Effector memory CD8-positive, alpha-beta T cell (primary cell): ENCODE measurements at regions not wholly inside any gene's neighbourhood (a gene's known extent, or its start where the extent isn't known, plus 50 kb on each side); places are given as distances from the start of the nearest gene placed in this dataset.
"Not testable (repeated sequence)": the region's sequence is repeated elsewhere in the genome, so short reads cannot be mapped to it uniquely, and the experiment has no call there.

Experiments used
- ATAC-seq: fragments of 150-1000 bp; cut with Tn5 transposase; replicated peaks from 2 replicates; pipeline ENCODE4 v1.10.0; 2021; ENCODE audit warnings: mild to moderate bottlenecking, moderate library complexity
- DNase-seq, 3 experiments: peaks; one replicate each; pipeline ENCODE4 v3.0.0; 2021
- H3K27ac Mint-ChIP-seq, 2 donors: one replicate each; pipeline ENCODE4 v1.8.0; 2022; ENCODE audit warnings: mild to moderate bottlenecking in 2 of 2, mixed read lengths in 2 of 2, moderate library complexity in 2 of 2
- H3K27me3 Mint-ChIP-seq, 2 donors: one replicate each; pipeline ENCODE4 v1.8.0; 2022; ENCODE audit warnings: mixed read lengths in 2 of 2
- H3K36me3 Mint-ChIP-seq: one replicate; pipeline ENCODE4 v1.8.0; 2022; ENCODE audit warnings: mild to moderate bottlenecking, moderate library complexity, mixed read lengths; ENCODE audit not compliant: insufficient read depth
- H3K4me1 Mint-ChIP-seq, 2 donors: one replicate each; pipeline ENCODE4 v1.8.0; 2022; ENCODE audit warnings: low read depth in 2 of 2, mixed read lengths in 2 of 2
- H3K4me3 Mint-ChIP-seq, 2 donors: one replicate each; pipeline ENCODE4 v1.8.0; 2022; ENCODE audit warnings: mild to moderate bottlenecking in 2 of 2, mixed read lengths in 2 of 2, moderate library complexity in 2 of 2
- H3K9me3 Mint-ChIP-seq, 2 donors: one replicate each; pipeline ENCODE4 v1.8.0; 2022; ENCODE audit warnings: mixed read lengths in 2 of 2

DNA sequence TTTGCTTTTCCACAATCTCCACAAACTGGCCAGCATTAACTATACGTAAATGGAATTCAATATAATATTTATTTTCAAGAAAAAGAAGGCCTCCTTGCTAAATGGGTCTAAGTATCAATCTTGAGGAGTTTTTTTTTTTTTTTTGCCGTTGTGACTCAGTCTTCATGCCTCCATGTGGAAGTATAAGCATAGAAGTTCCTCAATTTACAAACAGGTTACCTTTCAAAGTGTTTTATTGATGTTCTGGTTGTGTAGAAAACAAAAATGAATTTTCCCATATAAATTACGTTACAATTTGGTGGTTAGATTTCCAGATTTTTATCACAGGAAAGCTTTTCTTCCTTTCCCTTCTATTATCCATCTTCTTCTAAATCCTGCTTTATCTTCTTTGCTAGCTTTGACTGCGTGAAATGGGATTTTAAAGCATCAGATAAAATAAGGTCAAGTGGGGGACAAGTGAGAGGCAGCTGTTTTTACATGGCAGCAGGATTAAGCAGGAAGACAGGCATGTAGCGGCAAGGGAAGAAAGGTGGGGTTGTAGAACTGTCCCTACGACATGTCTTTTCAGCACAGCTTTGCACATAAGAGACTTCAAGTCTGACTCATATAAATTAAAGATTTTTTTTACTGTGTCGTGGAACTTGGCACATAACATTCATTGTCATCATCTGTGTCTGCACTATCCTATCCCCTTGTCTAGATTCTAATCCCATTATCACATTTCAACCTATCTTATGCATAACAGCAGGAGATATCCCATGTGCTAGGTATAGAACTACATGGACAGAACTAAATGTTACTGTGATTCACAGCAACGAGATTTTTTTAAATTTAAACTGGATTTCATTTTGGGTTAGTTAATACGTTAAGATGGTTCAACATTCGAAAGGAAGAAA lies 135.3 kb upstream of the FAM3C start:
- Mint-ChIP-seq H3K4me1 (peaks cover 13 to 22% of the 10 kb centered on the region in 2 donors), H3K27me3 (no peaks in the 10 kb centered on the region), H3K9me3 (no peaks in the 10 kb centered on the region), H3K27ac (peak overlapping the region; percentile 71 to 79), H3K36me3 (peaks cover 2% of the 10 kb centered on the region), H3K4me3 (peak overlapping the region in 1 of 2 donors; percentile 37)
- DNase-seq (no peak), ATAC-seq (no peak)

DNA sequence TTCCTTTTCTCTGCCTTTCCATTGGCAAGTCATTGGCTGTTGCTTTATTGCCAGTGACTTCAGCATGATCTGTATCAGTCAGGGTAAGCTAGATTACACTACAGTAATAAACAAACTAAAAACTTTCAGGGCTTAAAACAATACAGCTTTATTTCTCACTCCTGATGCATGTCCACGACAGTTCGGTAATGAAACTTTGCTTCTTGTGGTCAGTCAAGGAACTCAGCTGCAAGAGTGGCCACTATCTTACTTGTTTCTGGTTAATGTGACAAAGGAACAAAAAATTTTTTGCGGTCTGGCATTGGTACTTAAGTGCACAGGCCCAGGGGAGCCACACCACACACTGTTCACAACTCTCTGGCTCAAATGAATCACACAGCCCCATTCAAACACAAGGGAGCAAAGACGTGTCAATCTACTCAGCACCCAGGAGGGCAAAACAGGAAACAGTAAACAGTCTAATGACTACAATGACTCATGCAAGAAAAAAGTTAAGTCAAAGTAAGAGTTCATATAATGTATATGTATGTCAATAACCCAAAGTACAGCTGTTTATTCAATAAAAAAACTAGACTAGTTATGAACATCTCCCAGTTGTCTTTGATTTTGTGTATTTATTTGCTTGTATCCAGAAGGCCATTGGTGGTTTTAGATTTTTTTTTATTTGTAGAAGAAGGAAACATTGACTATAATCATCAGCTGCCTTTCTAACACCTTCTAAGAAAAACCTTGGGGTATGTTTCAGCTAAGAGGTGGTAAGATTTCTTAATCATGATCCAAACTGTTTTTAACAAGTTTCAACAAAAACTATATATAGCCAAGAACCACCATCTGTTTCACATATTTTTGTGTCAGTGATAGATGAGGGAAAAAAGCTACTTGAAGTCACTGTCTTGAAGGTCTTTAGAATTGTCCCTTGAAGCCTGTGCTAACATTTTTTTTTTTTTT lies 134.4 kb upstream of the FAM3C start:
- Mint-ChIP-seq H3K9me3 (no peaks in the 10 kb centered on the region), H3K27ac (peak overlapping the region; percentile 71 to 79), H3K36me3 (peaks cover 4% of the 10 kb centered on the region), H3K27me3 (no peaks in the 10 kb centered on the region), H3K4me1 (peaks cover 13 to 22% of the 10 kb centered on the region in 2 donors), H3K4me3 (peak overlapping the region; percentile 7 to 37)
- peak; percentile 44 to 53 (median 48) for DNase-seq
- peak; percentile 96 for ATAC-seq

DNA sequence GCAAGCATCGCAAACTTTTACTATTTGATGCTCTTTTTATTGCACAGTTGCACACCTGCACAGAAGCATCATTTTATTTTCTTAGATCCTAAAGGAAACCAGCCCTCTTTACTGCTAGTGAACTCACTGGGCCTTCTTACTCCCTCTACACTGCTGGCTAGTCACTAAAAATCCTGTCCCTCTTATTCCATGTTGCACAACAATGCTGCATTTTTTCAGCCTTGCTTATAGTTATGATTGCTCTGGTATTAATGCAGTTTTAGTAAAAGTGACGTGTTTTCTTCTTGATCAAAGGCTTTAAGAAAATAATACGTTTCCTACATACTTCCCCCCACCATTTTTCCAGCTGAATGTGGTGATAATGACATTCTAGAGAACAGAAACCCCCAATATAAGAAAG lies 132.9 kb upstream of the FAM3C start:
- Mint-ChIP-seq H3K4me1 (peaks cover 13 to 22% of the 10 kb centered on the region in 2 donors), H3K9me3 (no peaks in the 10 kb centered on the region), H3K36me3 (peaks cover 4% of the 10 kb centered on the region), H3K27me3 (no peaks in the 10 kb centered on the region), H3K4me3 (no peak overlapping the region), H3K27ac (no peak overlapping the region)
- DNase-seq (no peak), ATAC-seq (no peak)

DNA sequence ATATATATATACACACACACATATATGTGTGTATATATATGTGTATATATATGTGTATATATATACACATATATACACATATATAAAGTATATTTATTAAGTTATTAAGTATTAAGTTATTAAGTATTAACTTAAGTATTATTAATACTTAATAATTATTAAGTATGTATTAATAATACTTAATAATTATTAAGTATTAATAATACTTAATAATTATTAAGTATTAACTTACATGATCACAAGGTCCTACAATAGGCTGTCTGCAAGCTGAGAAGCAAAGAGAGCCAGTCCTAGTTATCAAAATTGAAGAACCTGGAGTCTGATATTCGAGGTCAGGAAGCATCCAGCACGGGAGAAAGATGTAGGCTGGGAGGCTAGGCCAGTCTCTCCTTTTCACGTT lies 130.1 kb upstream of the FAM3C start:
- not testable (repeated sequence) for ATAC-seq, DNase-seq, H3K9me3 Mint-ChIP-seq, H3K27ac Mint-ChIP-seq, H3K4me3 Mint-ChIP-seq, H3K36me3 Mint-ChIP-seq, H3K27me3 Mint-ChIP-seq
- H3K4me1 Mint-ChIP-seq: peaks cover 13 to 18% of the 10 kb centered on the region in 2 donors

DNA sequence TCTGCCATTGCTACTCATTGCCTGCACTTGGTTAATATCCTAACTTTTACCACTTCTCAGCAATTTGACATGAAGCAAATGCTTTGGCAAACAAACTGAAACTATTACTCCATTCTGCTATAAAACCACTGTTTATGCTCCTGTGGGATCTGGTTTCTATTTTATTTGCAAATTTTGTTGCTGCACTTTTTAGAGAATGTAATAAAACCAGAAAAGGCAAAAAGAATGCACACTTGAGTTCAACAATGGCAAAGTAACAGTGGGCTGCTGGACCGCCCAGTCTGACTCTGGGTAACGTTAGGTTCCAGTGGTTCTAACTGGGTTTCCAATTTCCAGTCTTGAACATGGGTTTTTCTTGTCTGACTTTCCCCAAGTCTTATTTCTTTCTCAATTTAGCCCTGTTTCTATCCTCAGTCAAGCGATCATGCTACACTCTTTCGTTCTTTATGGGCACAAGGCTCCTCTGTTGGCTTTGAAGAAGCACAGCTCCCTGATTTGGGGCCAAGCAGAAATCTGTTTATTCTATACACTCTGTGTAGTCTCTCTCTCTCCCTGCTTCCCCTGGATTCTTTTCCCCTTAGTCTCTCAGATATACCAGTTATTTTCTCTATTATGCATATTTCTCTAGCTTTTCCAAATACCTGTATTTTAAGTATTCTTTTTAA lies 129.2 kb upstream of the FAM3C start:
- H3K9me3 Mint-ChIP-seq: no peaks in the 10 kb centered on the region
- no peak for ATAC-seq

DNA sequence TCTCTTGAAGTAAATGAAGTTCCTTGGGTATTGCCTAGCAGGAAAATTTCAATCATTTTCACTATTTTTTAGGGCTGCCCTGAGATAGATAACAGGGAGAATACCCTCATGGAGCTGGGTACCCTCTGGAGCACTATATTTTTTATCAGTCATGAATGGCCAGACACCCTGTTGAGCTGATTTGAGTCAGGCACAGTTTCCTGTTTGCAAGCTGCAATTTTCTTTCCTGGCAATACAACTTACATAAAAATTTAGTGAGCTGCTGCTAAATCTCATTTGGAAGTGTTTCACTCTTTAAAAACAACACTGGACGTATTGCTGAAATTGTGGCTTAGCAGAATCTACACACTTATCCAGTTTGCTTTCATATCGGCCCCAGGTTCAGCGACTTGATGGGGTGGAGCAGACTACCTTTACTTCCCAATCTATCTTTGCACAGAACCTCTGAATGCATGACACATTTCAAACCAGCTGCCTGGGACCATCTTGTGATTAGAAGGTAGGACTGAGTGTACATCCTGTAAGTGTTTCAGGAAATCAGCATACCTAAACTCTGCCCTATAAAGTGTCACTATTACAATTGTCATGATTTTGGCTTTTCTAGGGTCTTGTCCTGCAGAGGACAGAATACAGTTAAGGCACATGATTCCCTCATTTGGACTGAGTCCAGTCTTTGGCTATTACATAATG lies 125.7 kb upstream of the FAM3C start:
- no peak overlapping the region for H3K27ac Mint-ChIP-seq
- no peak overlapping the region for H3K4me3 Mint-ChIP-seq
- ATAC-seq (no peak), DNase-seq (no peak)
- H3K4me1 Mint-ChIP-seq: no peaks in the 10 kb centered on the region
- peaks cover 4% of the 10 kb centered on the region for H3K36me3 Mint-ChIP-seq
- no peaks in the 10 kb centered on the region for H3K27me3 Mint-ChIP-seq
- H3K9me3 Mint-ChIP-seq: no peaks in the 10 kb centered on the region

More for the DNA sequence above, 129.2 kb upstream of the FAM3C start:
- DNase-seq: no peak
- Mint-ChIP-seq H3K27ac (no peak overlapping the region), H3K27me3 (no peaks in the 10 kb centered on the region), H3K4me1 (peaks cover 6 to 9% of the 10 kb centered on the region in 2 donors), H3K36me3 (peaks cover 4% of the 10 kb centered on the region), H3K4me3 (no peak overlapping the region)

DNA sequence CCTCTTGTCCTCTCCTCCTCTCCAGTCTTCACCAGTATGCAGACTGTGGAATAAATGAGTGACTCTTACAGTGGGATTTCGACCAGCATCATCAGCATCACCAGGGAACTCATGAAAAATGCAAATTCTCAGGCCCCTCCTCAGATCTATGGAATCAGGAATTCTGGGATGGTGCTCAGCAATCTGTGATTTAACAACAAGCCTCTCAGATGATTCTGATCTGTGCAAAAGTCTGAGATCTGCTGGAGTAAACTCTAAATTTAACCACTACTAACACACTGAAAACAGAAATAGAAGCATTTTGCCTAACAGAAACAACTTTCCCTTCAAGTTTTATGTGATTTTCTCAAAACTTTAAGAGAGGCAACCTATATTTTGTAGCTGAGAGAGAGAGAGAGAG lies 124.8 kb upstream of the FAM3C start:
- Mint-ChIP-seq H3K36me3 (no peaks in the 10 kb centered on the region), H3K4me1 (no peaks in the 10 kb centered on the region), H3K27me3 (no peaks in the 10 kb centered on the region), H3K27ac (no peak overlapping the region), H3K9me3 (no peaks in the 10 kb centered on the region), H3K4me3 (no peak overlapping the region)
- DNase-seq (no peak), ATAC-seq (no peak)

DNA sequence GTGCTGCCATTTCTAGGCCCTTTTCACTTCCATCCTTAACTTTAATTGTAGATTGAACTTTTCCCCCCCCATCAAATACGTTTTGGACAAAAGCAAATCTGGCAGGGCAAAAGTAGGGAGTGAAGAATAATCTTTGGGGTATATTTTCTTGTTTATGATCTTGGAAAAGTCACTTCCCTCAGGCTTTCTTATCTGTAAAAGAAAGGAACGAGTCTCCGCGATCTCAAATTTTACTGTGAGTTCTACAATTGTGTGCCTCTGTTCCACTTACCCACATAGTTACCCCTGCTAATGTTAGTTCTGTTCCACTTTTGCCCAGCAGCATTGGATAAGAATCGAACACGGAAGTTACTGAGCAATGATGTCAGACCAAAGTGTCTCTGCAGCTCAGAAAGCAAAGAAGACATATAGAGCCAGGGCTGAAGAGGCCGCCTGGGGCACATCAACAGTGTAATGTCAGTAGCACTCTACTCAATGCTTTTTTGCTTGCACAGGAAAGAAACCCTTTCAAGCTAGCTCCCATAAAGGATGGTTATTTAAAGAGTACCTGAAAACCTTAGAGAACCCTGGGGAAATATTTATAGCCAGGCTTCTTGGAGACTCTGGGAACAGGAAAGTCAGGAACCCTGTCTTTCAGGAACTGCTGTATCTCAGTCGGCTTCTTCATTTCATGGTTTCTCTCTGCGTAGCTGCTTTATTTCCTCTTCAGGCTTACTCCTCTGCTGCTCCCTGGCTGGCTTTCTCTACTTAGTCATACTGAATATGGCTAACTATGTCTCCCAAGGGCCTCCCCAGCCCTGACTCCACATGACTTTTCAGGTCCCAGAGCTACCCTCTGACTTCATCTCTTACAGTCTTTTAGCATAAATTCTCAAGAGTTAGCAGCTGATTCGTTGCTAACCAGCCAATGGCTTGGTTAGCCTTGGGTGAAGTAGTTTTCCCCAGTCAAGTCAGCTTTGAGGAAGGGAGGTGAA lies 123.7 kb upstream of the FAM3C start:
- H3K36me3 Mint-ChIP-seq: no peaks in the 10 kb centered on the region
- no peak for DNase-seq
- no peaks in the 10 kb centered on the region for H3K4me1 Mint-ChIP-seq
- no peaks in the 10 kb centered on the region for H3K9me3 Mint-ChIP-seq
- no peak overlapping the region for H3K4me3 Mint-ChIP-seq
- no peak overlapping the region for H3K27ac Mint-ChIP-seq
- H3K27me3 Mint-ChIP-seq: no peaks in the 10 kb centered on the region
- ATAC-seq: no peak

DNA sequence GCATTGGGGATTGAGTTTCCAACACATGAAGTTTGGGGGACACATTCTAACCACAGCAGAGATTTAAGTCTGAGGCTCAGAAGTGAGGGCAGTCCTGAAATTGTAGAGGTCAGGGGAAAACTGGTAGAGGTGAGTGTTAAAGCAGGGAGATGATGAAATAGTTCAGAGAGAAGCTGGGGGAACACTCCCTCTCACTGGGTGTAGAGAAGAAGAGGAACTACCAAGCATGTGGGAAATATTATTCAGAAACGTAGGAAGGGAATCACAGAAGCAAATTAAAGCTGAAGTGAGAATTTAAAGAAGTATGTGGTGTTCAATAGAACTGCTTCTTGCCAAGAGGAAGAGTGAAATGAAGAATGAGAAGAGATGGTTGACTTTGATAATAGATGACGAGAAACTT lies 121.5 kb upstream of the FAM3C start:
- Mint-ChIP-seq H3K36me3 (no peaks in the 10 kb centered on the region), H3K4me1 (no peaks in the 10 kb centered on the region), H3K4me3 (no peak overlapping the region), H3K27me3 (no peaks in the 10 kb centered on the region), H3K27ac (no peak overlapping the region), H3K9me3 (no peaks in the 10 kb centered on the region)
- ATAC-seq: no peak
- DNase-seq: no peak

DNA sequence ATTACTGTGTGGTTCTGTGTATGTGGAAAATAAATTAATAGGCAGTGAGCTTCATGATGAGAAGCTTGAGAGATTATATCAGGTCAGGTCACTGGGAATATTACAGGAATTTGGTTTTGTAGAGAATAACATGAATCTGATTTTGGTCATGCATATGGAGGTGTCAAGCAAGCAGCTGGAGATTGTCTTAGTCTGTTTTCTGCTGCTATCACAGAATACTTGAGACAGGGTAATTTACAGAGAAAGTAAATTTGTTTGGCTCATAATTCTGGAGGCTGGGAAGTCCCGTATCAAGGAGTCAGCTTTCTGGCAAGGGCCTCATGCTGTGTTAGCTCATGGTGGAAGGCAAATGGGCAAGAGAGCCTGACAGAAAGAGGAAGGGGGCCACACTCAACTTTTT lies 120.7 kb upstream of the FAM3C start:
- ATAC-seq (no peak), DNase-seq (no peak)
- Mint-ChIP-seq H3K27me3 (no peaks in the 10 kb centered on the region), H3K9me3 (no peaks in the 10 kb centered on the region), H3K4me3 (no peak overlapping the region), H3K36me3 (no peaks in the 10 kb centered on the region), H3K4me1 (no peaks in the 10 kb centered on the region), H3K27ac (no peak overlapping the region)

DNA sequence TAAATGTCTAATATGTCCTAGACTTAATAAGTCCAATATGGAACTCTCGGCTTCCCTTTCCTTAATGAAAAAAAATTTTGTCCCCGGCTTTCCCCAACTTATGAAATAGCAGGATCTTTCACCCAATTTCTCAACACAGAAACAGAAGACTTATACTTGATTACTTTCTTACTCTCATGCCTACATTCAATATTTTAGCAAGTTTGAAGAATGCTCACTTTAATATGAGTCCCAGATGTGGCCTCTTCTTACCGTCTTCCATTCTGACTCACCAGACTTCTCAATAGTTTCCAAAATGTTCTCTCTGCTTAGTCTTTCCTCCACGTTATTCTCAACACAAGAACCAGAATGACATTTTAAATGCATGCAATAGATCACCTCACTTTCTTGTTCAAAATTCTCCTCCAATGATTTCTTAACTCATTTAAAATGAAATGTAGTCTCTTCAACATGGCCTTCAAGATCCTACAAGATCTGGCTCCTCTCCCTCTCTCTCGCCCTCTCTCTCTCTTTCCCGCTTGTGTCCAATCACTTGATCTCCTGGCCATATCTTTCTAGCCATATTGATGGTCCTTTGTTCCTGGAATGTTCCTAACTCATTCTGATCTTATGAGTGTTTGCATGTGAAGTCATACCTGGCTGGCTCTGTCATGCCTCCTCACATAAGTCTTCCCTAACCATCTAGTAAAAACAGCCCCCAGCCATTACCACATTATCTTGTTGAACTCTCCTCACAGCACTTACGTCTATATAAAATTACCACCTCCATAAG lies 119.7 kb upstream of the FAM3C start:
- no peak for DNase-seq
- H3K4me3 Mint-ChIP-seq: no peak overlapping the region
- no peaks in the 10 kb centered on the region for H3K4me1 Mint-ChIP-seq
- no peaks in the 10 kb centered on the region for H3K27me3 Mint-ChIP-seq
- no peaks in the 10 kb centered on the region for H3K36me3 Mint-ChIP-seq
- ATAC-seq: no peak
- H3K27ac Mint-ChIP-seq: no peak overlapping the region
- peaks cover 0 to 4% of the 10 kb centered on the region in 2 donors for H3K9me3 Mint-ChIP-seq
